HG03354 (cell line): ENCODE measurements at regions not wholly inside any gene's neighbourhood (a gene's known extent, or its start where the extent isn't known, plus 50 kb on each side); places are given as distances from the start of the nearest gene placed in this dataset.

Source experiments
- ATAC-seq: cut with Tn5 transposase; IDR thresholded peaks from one replicate; pipeline ENCODE4 v1.9.1; 2021; ENCODE audit warnings: mild to moderate bottlenecking; ENCODE audit not compliant: unreplicated experiment, poor library complexity, severe bottlenecking

DNA sequence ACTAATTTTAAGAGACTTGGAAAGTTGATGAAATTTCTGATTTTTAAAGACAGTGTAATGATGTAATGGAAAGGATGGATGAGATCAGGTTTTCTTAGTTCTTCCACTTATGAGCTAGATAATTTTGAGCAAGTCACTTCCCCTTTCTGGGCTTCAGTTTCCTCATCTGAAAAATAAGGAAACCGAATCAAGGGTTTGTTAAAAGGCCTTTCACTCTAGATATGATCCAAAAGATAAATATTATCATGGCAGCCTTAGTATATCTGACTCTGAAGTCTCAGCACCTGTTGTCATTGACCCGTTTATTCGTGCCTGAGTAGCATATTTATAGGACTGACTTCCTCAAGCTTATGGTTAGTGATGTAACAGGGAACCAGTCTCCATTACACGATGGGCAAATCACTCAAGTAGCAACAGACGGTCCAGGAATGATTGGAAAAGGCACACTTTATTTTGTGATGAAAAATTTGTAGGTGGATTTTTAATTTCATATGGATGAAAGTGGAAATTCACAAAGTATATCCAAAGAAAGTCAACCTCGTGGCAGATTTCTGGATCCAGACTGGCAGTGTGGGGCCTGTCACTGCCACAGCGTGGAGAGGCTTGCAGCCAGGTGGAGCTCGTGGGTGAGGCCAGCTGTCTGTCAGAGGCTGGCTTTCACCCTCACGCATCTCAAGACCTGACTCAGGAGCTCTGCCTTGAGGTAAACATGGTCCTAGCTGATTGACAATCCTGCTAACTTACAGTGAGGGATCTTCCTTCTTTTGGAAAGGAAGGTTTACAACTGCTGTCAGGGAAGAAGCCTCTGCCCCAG, 137.9 kb upstream of the CXCR4 start:
- peak; percentile 54 for ATAC-seq

DNA sequence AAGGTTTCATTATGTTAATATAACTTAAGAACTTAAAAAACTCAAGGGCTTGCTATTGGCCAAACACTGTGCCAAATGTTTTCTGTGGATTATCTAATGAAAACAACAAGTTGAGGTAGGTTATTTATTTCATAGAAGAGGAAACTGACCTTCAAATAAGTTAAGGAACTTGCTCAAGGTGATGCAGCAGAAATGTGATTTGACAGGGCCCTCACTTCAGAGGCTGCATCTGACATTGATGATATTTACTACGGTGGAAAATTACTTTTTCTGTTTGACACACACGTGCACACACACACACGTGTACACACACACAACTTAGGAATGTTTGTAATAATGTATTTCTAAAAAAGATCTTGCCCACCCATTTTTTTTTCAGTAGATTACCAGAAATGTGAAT, 137.2 kb upstream of the CXCR4 start:
- peak; percentile 2 for ATAC-seq

DNA sequence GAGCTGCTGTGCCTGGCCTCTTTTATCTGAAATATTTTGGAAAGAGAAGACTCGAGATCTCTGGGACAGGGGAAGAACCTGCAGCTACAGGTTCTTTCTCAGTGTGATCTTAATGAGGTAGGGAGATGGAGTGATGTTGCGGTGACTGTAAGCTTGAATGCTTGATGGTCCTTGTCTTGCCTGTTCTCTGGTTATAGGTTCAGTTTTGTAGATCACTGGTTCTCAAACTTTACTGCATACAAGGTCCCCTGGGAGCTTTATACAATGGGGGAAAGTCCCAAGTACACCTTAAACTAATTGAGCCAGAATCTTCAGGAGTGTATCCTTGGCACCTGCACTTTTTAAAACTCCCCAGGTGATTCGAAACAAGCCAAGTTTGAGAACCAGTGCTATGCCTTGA, 136.7 kb upstream of the CXCR4 start:
- ATAC-seq: peak; percentile 28

DNA sequence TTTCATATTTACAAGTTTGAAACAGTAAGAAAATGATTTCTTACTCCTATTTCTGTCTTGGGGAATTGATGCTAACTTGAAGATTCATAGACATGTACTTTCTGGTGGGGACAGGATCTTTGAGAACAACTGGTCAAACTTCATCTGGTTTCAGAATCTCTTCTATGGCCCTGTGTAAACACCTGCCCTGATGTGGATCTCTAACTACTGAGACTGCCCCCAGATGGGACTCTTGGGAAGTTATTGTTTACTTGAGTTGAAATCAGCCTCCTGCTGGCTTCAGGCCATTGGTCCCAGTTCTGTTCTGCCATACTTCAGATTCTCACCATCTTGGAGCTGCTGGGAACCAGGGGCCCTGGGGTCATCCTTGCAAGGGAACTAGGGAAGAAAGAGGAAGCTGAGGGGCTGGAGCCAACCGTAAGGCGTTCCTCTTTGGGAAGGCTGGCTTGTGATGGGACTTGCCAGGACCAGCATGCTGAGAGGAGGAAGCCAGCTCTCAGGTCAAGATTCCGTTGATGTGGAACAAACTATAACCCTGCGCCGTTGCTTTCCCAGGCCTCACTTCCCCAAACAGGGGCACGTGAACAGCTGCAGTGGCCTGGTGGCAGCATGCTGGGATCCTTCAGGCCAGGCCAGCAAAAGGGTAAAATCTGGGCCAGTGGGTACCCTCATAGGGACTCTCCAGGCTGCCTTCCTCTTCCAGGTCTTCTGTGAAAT, 135.5 kb upstream of the CXCR4 start:
- peak; percentile 50 for ATAC-seq

DNA sequence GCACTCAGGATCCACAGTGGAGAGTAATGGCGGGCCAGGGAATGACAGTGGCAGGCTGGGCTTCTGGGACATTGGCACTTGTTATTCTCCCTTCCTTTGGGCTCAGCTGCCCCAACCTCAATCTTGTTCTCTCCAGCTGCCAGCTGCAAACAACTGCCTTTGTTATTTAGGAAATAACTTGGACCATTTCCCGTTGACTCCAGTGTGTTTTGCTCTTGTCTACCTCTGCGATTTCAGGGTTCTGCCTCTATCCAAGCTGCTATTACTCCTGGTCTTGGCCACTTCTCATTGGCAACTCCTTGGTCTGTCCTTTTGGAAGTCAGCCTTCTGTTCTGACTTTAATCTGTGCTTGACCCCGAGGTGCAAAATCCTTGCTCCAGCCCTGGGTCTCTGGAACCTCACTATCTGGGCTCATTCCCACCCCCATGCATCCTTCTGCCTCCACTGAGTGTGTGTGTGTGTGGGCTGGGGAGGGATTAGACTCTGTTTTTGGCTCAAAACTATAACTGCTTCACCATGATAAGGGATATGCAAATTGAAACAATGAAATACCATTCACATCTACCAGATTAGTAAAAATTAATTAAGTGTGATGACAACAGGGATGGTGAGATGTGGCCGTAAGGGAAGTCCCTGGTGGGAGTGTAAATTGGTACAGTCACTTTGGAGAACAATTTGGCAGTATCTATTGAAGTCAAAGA, 134.1 kb upstream of the CXCR4 start:
- no peak for ATAC-seq

DNA sequence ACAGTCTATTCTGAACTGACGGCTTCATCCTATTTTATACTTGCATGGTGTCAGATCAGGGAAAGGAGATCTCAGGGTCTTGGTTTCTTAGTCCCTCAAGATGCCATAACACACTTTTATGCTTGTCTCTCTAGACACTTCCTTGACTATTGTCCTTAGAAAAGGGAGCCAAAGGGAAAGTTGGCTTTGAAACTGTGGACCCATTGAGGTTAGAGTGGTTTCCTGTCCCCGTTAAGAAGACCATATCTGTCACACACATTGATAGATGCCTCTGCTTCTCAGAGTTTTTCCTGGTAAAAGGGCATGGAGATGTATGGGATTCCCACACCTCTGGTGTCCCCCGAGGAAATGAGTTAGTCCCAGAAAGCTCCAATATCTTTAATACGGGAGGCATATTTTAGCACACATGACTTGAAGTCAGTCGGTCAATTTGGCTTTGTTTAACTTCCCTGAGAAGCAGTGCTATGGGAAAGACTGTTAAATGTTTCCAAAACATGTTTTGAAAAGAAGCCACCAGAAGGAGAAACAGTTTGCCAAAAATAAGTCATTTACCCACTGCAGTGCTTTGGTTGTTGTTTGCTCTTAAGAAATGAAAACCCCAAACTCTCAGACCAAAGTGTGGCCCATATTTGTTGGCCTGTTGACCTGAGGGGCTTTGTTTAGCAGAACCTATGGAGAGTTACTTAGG, 133.4 kb upstream of the CXCR4 start:
- ATAC-seq: no peak

DNA sequence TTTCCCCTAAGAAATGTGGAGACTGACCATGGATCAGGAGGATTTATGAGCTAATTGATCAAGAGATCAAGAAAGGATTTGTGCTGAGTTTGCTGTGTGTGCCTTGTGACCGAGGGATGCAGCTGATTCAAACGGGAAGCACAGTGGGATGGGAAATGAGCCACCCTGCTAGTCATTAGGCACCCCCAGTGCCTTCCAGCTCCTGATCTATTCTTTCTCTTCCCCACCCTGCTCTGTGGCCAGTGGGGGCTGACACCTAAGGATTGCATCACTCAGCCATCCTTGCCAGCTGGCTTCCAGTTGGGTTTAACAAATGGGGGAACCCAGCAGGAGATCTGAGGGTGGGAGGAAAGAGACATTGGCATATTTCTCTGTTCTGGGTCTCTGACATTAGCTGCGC, 132.2 kb upstream of the CXCR4 start:
- ATAC-seq: no peak

DNA sequence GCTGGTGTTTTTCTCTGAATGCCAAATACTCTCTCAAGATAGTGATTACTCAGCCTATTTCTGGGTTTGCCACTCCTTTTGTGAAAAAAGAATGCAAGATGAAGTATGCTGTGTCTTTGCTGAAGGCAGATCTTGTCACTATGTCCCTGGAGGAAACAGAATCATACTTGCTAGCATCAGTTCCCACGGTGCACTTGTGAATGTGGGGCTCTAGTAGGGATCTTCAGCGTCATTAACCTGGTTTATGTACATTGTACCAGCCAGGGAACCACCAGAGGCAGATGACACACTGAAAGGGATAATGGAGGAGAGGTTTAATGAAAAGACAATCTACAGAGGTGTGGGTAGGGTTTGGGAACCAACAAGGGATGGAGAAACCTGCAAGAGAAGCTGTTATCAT, 131.0 kb upstream of the CXCR4 start:
- ATAC-seq: no peak

DNA sequence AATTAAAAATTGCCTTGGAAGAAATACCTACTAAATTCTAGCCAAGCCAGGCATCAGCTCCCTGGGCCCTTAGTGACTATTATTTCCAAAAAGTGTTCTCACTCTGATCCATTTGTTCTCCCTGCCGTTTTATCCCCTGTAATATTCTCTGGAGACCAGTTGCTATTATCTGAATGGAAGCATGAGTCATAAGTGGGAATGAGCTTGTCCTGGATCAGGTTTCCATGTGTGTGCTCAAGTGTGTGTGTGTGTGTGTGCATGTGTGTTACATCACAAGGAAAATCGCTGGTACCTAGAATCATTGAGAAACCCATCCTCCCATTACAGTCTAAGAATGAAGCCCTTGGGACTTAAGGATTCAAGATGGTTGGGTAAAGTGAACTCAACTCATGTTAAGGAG, 130.3 kb upstream of the CXCR4 start:
- no peak for ATAC-seq

DNA sequence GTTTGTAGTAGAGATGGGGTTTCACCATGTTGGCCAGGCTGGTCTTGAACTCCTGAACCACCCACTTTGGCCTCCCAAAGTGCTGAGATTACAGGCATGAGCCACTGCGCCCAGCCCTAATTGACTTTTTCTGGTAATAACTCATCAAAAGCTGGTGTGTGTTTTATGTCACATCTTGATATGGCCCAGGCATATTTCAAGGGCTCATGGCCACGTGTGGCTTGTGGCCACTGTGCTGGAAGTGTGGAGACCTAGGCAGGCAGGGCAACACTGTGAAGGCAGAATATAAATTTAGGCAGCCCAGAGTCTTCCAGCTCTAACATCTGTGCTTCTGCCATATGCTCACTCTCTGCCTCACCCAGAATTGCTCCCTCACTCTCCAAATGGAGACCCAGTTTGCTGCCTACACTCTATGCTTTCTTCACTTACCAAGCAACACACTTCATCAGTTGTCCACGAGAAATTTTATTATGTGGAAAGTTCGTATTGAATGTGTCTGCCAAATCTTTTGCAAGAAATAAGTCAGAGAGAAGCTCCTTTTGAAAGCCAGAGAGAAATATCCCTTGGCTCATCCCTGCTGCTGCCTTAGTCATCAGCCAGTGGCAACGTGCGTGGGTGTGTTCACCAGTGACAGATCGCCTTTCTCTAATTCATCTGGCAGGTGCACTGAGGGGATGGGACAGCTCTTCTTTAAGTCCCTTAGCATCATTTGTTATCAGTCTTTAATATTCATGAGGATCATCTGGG, 129.4 kb upstream of the CXCR4 start:
- no peak for ATAC-seq

DNA sequence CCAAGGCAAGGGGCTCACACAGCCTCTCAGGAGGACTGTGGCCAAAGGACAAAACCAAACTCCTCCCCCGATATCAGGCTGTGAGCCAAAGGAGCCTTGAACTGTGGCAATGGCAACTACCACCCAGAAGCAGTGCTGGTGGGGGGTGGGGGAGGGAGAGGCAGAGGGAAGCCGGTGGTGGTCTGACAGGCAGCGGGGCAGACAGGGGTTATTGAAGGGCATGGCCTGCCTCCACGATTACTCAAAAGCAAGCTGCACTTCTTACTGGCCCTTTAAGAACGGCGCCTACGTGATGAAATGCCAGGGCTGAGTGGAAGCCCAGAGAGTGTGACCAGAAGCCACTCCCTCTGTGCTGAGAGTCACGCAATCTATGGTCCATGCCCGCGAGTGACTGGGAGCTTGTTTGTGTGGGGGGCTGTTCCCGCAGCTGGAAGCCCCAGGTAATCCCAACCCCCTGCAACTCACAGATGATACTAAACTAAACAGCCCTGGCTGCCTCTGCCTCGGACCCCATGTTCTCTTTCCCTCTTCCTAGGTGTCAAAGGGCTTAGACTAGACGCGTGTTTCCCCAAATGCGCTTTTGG, 128.2 kb upstream of the CXCR4 start:
- ATAC-seq: peak; percentile 91

DNA sequence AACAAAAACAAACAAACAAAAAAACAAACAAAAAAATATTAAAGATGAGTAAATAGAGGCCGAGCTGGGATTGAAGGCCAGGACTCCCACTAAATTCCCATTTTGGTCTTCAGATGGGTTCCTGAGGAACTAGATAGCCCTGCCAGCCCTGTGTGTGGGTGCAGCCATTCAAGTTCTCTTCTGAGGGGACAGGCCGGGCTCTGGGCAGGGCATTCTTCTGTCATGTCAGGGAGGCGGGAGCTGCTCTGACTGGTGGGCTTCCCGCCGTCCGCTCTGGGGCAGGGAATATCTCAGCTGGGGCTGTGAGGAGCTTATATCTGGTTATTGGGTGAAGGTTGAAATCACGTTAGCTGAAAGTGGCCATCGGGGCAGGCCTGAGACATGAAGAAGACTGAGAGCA, 127.3 kb upstream of the CXCR4 start:
- no peak for ATAC-seq

DNA sequence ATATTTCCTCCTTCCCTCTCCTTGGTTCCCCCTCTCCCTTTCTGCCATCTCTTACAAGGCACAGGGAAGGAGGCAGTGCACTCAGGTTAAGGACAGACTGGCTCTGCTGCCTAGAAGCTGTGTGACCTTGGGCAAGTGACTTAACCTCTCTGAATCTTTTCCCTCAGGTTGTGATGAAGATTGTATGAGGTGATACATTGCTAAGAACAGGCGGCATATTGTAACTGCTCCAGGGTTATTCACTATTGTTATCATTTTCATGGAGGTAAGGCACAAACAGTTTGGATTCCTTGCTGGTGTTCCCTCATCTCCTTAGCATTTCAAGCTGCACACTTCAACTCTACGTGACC, 126.6 kb upstream of the CXCR4 start:
- no peak for ATAC-seq

DNA sequence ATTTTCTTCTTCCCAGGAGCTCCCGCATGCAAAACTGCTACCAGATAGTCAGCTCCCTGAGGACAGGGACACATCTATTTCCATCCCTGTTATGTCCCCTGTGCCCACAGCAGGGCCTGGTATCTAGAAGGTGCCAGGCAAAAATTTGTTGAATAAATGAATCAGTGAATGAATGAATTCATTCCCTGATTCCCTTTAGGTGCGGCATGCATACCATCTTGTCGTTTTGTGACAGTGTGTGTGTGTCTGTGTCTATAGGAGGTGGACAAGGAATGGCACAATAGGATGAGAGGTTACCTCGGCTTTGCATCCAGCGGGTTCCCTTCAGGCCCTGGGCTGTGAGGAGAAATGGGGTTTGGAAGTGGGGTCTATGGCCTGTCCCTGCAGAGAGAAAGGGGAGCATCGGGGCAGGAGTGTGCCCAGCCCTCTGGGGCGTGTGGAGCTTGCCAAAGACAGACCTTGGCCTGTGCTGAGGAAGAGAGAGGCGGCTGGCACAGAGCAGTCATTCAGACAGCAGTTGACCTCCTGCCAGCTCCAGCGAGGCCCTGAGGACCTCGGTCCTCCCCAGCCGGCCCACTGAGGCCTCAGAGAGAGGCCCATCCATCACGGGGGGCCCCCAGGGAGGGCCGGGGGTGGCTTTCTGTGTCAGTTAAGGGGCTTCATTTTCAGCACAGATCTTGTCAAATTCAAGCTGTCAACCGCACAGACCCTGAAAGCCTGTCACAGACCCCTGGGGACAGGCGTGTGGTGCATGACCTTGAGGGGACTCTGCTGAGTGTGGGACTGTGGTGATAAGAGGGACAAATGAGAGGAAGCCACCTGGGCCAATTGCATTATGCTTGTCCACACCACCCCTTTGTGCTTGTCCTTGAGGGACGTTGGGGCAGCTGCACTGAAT, 125.9 kb upstream of the CXCR4 start:
- no peak for ATAC-seq

DNA sequence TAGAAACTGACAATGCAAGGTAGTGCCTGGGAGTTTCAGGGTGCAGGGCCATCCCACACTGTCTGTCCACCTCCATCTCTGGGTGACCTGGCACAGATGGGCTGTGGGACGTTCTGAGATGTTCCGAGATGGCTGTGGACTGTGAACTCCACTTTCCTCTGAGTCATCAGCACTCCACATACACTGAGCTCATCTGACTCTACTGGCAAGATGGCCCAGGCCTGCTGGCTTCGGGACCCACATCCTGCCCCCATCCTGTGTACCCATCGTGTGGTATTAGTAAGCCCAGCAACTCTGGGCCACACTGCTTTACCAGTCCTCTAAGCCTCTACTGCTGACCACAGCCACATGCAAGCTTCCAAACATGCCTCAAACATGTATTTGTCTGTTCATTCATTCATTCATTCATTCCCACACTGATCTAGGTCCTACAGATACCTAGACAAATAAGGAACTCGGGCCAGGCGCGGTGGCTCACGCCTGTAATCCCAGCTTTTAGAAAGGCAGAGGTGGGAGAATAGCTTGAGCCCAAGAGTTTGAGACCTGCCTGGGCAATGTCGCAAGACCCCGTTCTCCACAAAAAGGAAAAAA, 124.8 kb upstream of the CXCR4 start:
- ATAC-seq: no peak

DNA sequence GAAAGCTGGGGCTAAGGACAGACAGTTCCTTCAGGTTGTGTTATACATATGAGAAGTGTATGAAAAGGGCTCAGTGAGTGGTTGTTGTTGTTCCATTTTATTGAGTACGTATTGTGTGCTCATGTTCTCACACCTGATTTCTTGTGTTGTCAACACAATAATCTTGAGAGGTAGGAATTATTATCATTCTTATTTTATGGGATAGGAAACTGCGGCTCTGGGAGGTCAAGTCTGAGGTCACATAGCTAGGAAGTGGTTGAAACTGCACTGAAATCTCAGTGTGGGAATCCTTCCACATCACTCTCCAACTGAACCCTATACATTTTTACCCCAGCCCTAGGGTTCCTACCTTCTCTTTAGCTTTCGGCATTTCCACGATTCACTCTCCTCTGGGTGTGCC, 124.2 kb upstream of the CXCR4 start:
- ATAC-seq: no peak

DNA sequence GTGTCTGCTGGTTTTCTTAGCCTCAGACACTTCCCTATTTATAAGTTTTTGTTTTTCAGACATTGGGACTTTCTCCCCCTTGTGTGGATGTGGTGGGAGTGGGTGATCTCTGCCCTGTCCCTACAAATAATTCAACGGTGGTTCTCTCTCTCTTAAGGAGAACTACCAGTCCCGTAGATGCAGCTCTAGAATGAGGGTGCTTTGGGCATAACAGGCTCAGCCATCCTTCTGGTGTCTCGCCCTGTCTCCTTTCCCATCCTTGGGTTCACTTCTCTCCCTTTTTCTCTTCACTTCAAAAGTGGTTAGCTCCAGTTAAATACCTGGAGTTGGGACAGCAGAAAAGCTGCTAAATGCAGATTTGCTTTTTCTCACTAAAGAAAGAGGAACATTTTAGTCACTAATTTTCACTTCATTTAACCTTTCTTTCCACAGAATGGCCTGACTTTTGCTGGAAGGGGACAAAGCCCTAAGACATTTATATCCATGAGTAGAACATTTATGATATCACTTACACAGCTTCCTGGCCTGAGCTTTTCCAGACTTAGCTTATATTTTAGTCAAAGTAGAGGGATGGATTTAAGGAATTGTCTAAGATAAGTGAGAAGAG, 121.2 kb upstream of the CXCR4 start:
- ATAC-seq: no peak
